ENCODE measurements at regions not wholly inside any gene's neighbourhood (a gene's known extent, or its start where the extent isn't known, plus 50 kb on each side); places are given as distances from the start of the nearest gene placed in this dataset.

DNA sequence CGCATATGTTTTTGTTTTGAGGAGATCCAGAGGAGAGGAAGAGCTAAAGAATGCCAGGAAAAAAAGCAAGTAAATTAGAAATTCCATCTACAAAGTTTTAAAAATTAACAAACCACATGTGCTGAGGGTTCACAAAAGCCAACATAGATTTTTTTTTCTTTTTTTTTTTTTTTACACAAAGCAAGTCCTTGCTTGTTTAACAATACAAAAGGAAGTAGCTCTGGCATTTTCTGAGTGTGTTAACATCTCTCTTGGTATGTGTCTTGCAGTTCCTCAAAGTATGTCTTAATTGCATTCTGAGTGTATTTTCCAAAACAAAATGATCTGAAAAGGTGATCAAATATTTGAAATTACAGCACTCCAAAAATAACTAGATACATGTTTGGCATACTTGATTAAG, 1682.7 kb upstream of the AGA start:
- H3K4me3 Mint-ChIP-seq (ENCODE audit: low read depth) = no peak overlapping the region
- TF ChIP-seq, protein P1, sequence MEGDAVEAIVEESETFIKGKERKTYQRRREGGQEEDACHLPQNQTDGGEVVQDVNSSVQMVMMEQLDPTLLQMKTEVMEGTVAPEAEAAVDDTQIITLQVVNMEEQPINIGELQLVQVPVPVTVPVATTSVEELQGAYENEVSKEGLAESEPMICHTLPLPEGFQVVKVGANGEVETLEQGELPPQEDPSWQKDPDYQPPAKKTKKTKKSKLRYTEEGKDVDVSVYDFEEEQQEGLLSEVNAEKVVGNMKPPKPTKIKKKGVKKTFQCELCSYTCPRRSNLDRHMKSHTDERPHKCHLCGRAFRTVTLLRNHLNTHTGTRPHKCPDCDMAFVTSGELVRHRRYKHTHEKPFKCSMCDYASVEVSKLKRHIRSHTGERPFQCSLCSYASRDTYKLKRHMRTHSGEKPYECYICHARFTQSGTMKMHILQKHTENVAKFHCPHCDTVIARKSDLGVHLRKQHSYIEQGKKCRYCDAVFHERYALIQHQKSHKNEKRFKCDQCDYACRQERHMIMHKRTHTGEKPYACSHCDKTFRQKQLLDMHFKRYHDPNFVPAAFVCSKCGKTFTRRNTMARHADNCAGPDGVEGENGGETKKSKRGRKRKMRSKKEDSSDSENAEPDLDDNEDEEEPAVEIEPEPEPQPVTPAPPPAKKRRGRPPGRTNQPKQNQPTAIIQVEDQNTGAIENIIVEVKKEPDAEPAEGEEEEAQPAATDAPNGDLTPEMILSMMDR (IDR thresholded peaks at IDR 0.05; ENCODE audit: unreplicated experiment) = no peak
- no peak overlapping the region for H3K27ac Mint-ChIP-seq
- H3K36me3 Mint-ChIP-seq (ENCODE audit: insufficient read depth) = no peaks in the 10 kb centered on the region
- H3K27me3 Mint-ChIP-seq = no peaks in the 10 kb centered on the region
- H3K4me1 Mint-ChIP-seq (ENCODE audit: low read depth) = no peaks in the 10 kb centered on the region
- no peak for DNase-seq (ENCODE audit: low spot score, unreplicated experiment)
- no peaks in the 10 kb centered on the region for H3K9me3 Mint-ChIP-seq (ENCODE audit: low read depth)

- H3K27ac Mint-ChIP-seq = no peak overlapping the region
These were observed 1683.6 kb upstream of the AGA start for GRCh38 chr4:179125870-179126269.

GRCh38 chr4:179128299-179128698, 1686.1 kb upstream of the AGA start:
- no peaks in the 10 kb centered on the region for H3K9me3 Mint-ChIP-seq (ENCODE audit: low read depth)
- H3K4me3 Mint-ChIP-seq (ENCODE audit: low read depth) = no peak overlapping the region
- TF ChIP-seq, protein P1 (IDR thresholded peaks at IDR 0.05; ENCODE audit: unreplicated experiment) = no peak
- DNase-seq (ENCODE audit: low spot score, unreplicated experiment) = no peak
- H3K36me3 Mint-ChIP-seq (ENCODE audit: insufficient read depth) = no peaks in the 10 kb centered on the region
- no peak overlapping the region for H3K27ac Mint-ChIP-seq
- no peaks in the 10 kb centered on the region for H3K27me3 Mint-ChIP-seq
- H3K4me1 Mint-ChIP-seq (ENCODE audit: low read depth) = no peaks in the 10 kb centered on the region

More at GRCh38 chr4:179125870-179126269, 1683.6 kb upstream of the AGA start:
- Mint-ChIP-seq H3K36me3 (ENCODE audit: insufficient read depth) (no peaks in the 10 kb centered on the region), H3K4me1 (ENCODE audit: low read depth) (no peaks in the 10 kb centered on the region), H3K4me3 (ENCODE audit: low read depth) (no peak overlapping the region), H3K27me3 (no peaks in the 10 kb centered on the region), H3K9me3 (ENCODE audit: low read depth) (no peaks in the 10 kb centered on the region)
- no peak for DNase-seq (ENCODE audit: low spot score, unreplicated experiment)
- TF ChIP-seq, protein P1 (IDR thresholded peaks at IDR 0.05; ENCODE audit: unreplicated experiment) = no peak

DNA sequence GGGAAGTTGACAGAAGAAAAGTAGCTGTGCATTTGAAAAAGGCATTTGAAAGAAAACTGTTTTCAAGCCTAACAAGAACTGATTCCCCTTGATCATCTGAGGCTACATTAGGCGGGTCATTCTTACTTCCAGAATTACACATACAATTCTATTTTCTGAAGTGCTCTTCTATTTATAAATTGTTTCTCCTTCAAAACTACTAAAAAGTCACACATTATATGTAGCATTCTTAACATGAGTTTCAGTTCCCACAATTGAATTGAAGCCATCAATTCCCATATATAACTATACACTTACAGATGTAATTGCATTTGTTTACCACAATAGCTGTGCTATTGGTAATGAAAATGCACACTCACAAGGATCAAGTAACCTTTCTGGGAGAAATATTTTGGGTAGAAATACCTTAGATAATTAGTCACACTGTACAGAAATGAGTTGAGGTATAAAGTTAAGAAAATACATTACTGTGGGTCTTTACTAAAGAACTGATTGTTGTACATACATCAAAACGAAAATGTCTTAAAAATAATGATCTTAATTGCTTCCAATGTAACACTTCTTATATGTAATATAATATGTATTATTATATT, 1688.0 kb upstream of the AGA start:
- H3K27me3 Mint-ChIP-seq = no peaks in the 10 kb centered on the region
- no peaks in the 10 kb centered on the region for H3K9me3 Mint-ChIP-seq (ENCODE audit: low read depth)
- no peak overlapping the region for H3K4me3 Mint-ChIP-seq (ENCODE audit: low read depth)
- TF ChIP-seq, protein P1 (IDR thresholded peaks at IDR 0.05; ENCODE audit: unreplicated experiment) = no peak
- H3K4me1 Mint-ChIP-seq (ENCODE audit: low read depth) = no peaks in the 10 kb centered on the region
- DNase-seq (ENCODE audit: low spot score, unreplicated experiment) = no peak
- H3K27ac Mint-ChIP-seq = no peak overlapping the region
- H3K36me3 Mint-ChIP-seq (ENCODE audit: insufficient read depth) = no peaks in the 10 kb centered on the region

- H3K9me3 Mint-ChIP-seq (ENCODE audit: low read depth) = no peaks in the 10 kb centered on the region
- no peak overlapping the region for H3K27ac Mint-ChIP-seq
- H3K4me3 Mint-ChIP-seq (ENCODE audit: low read depth) = no peak overlapping the region
- TF ChIP-seq, protein P1 (IDR thresholded peaks at IDR 0.05; ENCODE audit: unreplicated experiment) = no peak
- peaks cover 5% of the 10 kb centered on the region for H3K4me1 Mint-ChIP-seq (ENCODE audit: low read depth)
- no peaks in the 10 kb centered on the region for H3K36me3 Mint-ChIP-seq (ENCODE audit: insufficient read depth)
- no peak for DNase-seq (ENCODE audit: low spot score, unreplicated experiment)
- no peaks in the 10 kb centered on the region for H3K27me3 Mint-ChIP-seq
These were observed 1703.7 kb upstream of the AGA start for GRCh38 chr4:179145746-179146525.
